A673 (cell line): ENCODE measurements at regions not wholly inside any gene's neighbourhood (a gene's known extent, or its start where the extent isn't known, plus 50 kb on each side); places are given as distances from the start of the nearest gene placed in this dataset.

Experiments
- BruUV-seq: library from RNA; stranded (reverse); fragments of 400-500 nt; replicated peaks from 2 replicates; lab custom pipeline; 2021; lab: Mats Ljungman, UMichigan
- CTCF ChIA-PET: fragments of 300-600 bp; sonication (Branson Sonifier 250); formaldehyde crosslinking; loops from one replicate; lab custom pipeline; 2022; ENCODE audit warnings: antibody characterized with exemption; lab: Charles Lee
- POLR2A ChIA-PET: fragments of 300-600 bp; sonication (Branson Sonifier 250); formaldehyde crosslinking; loops from one replicate; lab custom pipeline; 2022; ENCODE audit warnings: antibody characterized with exemption; ENCODE audit not compliant: low non-redundant PET; lab: Charles Lee
- DNase-seq: peaks from one replicate; pipeline ENCODE4 v3.0.0-alpha.2; 2015; ENCODE audit warnings: low spot score
- H3K27ac ChIP-seq: fragments of 200-600 bp; sonication (generic); 2 replicates; pipeline ENCODE4 v1.5.1; 2016; ENCODE audit warnings: mixed run types, low read depth, mild to moderate bottlenecking, mixed read lengths, antibody characterized with exemption, low read length; ENCODE audit not compliant: poor library complexity, severe bottlenecking
- H3K27me3 ChIP-seq: fragments of 200-600 bp; sonication (generic); replicated peaks from 2 replicates; pipeline ENCODE4 v1.6.1; 2017; ENCODE audit warnings: mixed run types, low read depth, mild to moderate bottlenecking, mixed read lengths, antibody characterized with exemption, low read length; ENCODE audit not compliant: insufficient read depth, poor library complexity
- H3K36me3 ChIP-seq: fragments of 200-600 bp; sonication (generic); 2 replicates; pipeline ENCODE4 v1.6.1; 2016; ENCODE audit warnings: mixed run types, mild to moderate bottlenecking, mixed read lengths, antibody characterized with exemption, low read length; ENCODE audit not compliant: insufficient read depth, poor library complexity, severe bottlenecking
- H3K4me1 ChIP-seq: fragments of 200-600 bp; sonication (generic); 2 replicates; pipeline ENCODE4 v1.6.1; 2017; ENCODE audit warnings: mixed run types, mild to moderate bottlenecking, mixed read lengths, antibody characterized with exemption, low read length; ENCODE audit not compliant: insufficient read depth, poor library complexity, severe bottlenecking
- H3K4me3 ChIP-seq: fragments of 200-600 bp; sonication (generic); 2 replicates; pipeline ENCODE4 v1.5.1; 2016; ENCODE audit warnings: low read depth, mixed run types, mild to moderate bottlenecking, mixed read lengths, low read length; ENCODE audit not compliant: poor library complexity, severe bottlenecking
- H3K9me3 ChIP-seq: fragments of 200-600 bp; sonication (generic); 2 replicates; pipeline ENCODE4 v1.6.1; 2016; ENCODE audit warnings: mixed run types, low read depth, mild to moderate bottlenecking, mixed read lengths, antibody characterized with exemption, low read length; ENCODE audit not compliant: poor library complexity, severe bottlenecking
- EZH2 ChIP-seq: fragments of 200-600 bp; sonication (generic); IDR thresholded peaks from 2 replicates; pipeline ENCODE4 v1.6.1; 2017; ENCODE audit warnings: borderline replicate concordance, low read depth, mild to moderate bottlenecking, mixed read lengths, antibody characterized with exemption, low read length; ENCODE audit not compliant: poor library complexity, severe bottlenecking
- intact Hi-C: fragments of 100-400 bp; cut with micrococcal nuclease; formaldehyde crosslinking; loops from one replicate; pipeline ENCODE4 v1.10.0; 2022; ENCODE audit not compliant: unreplicated experiment
- TF ChIP-seq, protein P1 (sequence below): fragments of 300-800, 200-600 bp; sonication (generic); conservative IDR thresholded peaks from 2 replicates; pipeline ENCODE4 v1.5.1; 2017; ENCODE audit warnings: low read depth, mild to moderate bottlenecking, antibody characterized with exemption, low read length, moderate library complexity, mixed read lengths

DNA sequence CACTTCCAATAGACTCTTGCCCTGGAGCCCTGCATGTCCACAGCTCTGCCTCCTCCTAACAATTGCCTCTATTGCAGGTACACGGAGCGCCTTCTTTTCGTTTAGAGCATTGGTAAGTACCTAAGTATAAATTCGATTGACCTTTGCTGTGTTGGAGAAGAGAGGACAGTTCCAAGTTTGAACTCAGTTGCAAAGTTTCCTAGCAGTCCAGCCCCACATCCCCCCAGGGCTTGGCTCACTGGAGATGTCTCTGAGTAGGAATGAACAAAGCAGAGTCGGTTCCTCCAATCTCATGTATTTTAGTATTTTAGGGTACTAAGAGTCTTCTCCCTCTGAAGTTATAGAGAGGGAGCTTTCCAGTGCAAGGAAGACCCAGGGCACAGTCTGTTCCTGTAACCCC, 238.9 kb upstream of the AJAP1 start:
- no peak for DNase-seq
- H3K27ac ChIP-seq: no peak overlapping the region
- intact Hi-C loops: no loop called here
- H3K4me3 ChIP-seq: no peak overlapping the region
- POLR2A ChIA-PET: no interaction called here
- H3K36me3 ChIP-seq: no peaks in the 10 kb centered on the region
- no peak for TF ChIP-seq EZH2
- TF ChIP-seq, protein P1, sequence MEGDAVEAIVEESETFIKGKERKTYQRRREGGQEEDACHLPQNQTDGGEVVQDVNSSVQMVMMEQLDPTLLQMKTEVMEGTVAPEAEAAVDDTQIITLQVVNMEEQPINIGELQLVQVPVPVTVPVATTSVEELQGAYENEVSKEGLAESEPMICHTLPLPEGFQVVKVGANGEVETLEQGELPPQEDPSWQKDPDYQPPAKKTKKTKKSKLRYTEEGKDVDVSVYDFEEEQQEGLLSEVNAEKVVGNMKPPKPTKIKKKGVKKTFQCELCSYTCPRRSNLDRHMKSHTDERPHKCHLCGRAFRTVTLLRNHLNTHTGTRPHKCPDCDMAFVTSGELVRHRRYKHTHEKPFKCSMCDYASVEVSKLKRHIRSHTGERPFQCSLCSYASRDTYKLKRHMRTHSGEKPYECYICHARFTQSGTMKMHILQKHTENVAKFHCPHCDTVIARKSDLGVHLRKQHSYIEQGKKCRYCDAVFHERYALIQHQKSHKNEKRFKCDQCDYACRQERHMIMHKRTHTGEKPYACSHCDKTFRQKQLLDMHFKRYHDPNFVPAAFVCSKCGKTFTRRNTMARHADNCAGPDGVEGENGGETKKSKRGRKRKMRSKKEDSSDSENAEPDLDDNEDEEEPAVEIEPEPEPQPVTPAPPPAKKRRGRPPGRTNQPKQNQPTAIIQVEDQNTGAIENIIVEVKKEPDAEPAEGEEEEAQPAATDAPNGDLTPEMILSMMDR: no peak
- no TSS peak for BruUV-seq
- CTCF ChIA-PET: no interaction called here
- no peaks in the 10 kb centered on the region for H3K4me1 ChIP-seq
- H3K27me3 ChIP-seq: no peaks in the 10 kb centered on the region
- H3K9me3 ChIP-seq: peaks cover 15% of the 10 kb centered on the region

DNA sequence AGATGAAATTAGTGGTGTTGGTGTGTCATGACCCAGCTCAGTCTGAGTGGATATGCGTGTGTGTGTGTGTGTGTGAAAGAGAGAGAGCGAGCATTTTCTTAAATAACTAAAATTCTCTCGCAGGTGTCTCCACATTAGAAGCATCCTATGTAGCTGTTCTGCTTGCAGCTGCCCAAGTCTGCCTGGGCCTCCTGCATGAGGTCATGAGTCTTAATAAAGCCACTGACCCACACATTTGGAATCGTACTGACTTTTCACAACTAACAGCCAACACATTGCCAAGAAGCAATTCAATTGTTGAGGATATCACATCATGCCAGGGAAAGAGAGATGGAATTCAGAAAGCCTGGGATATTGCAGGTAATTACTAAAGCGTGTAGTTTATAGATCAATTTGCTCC, 238.2 kb upstream of the AJAP1 start:
- H3K36me3 ChIP-seq: no peaks in the 10 kb centered on the region
- TF ChIP-seq, protein P1: no peak
- no peak for TF ChIP-seq EZH2
- DNase-seq: no peak
- H3K4me1 ChIP-seq: no peaks in the 10 kb centered on the region
- no peaks in the 10 kb centered on the region for H3K27me3 ChIP-seq
- no peak overlapping the region for H3K4me3 ChIP-seq
- intact Hi-C loops: no loop called here
- peaks cover 15% of the 10 kb centered on the region for H3K9me3 ChIP-seq
- no TSS peak for BruUV-seq
- H3K27ac ChIP-seq: no peak overlapping the region
- ChIA-PET POLR2A (no interaction called here), CTCF (no interaction called here)

DNA sequence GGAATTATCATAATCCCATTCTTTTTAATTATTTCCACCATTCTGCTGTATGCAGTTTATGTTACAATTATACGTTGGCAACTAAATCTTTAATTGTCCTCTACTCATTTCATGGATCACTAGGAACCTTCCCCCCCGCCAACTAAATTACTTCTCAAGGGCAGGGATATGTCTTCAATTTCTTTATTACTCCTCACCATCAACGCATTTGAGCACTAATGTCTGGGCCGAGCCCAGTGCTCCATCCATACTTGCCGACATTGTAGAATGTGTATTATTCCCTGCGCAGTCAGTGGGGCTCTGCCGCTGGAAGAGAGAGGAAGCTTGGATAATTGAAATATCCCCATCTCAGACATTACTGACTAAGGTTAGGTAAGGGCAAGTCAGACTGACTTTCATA, 236.4 kb upstream of the AJAP1 start:
- intact Hi-C loops: no loop called here
- POLR2A ChIA-PET: no interaction called here

More for the DNA sequence above, 236.4 kb upstream of the AJAP1 start:
- Histone ChIP-seq H3K36me3 (no peaks in the 10 kb centered on the region), H3K9me3 (peaks cover 15% of the 10 kb centered on the region), H3K4me3 (no peak overlapping the region), H3K27me3 (no peaks in the 10 kb centered on the region), H3K27ac (no peak overlapping the region), H3K4me1 (no peaks in the 10 kb centered on the region)
- DNase-seq: no peak
- TF ChIP-seq, protein P1: no peak
- no peak for TF ChIP-seq EZH2
- no TSS peak for BruUV-seq
- CTCF ChIA-PET: no interaction called here
